GM19238 (cell line): ENCODE measurements at regions not wholly inside any gene's neighbourhood (a gene's known extent, or its start where the extent isn't known, plus 50 kb on each side); places are given as distances from the start of the nearest gene placed in this dataset.

Experiments
- DNase-seq: peaks from one replicate; pipeline ENCODE4 v3.0.0; 2011; ENCODE audit warnings: low spot score; ENCODE audit not compliant: insufficient read length

- DNase-seq: no peak
These were observed 290.5 kb upstream of the DPYD start for GRCh38 chr1:98211271-98211845.

- no peak for DNase-seq
These were observed 289.7 kb upstream of the DPYD start for GRCh38 chr1:98210563-98210962.

- no peak for DNase-seq
These were observed 289.2 kb upstream of the DPYD start for GRCh38 chr1:98210064-98210463.

GRCh38 chr1:98205291-98206017 lies 284.6 kb upstream of the DPYD start:
- DNase-seq: no peak

GRCh38 chr1:98203466-98203865 lies 282.6 kb upstream of the DPYD start:
- no peak for DNase-seq

GRCh38 chr1:98201666-98202081 lies 280.8 kb upstream of the DPYD start:
- no peak for DNase-seq

- no peak for DNase-seq
These were observed 276.5 kb upstream of the DPYD start for GRCh38 chr1:98197356-98197755.

GRCh38 chr1:98196012-98196411 lies 275.2 kb upstream of the DPYD start:
- no peak for DNase-seq

GRCh38 chr1:98188774-98189173 lies 267.9 kb upstream of the DPYD start:
- no peak for DNase-seq

- DNase-seq: no peak
These were observed 264.0 kb upstream of the DPYD start for GRCh38 chr1:98184856-98185255.

GRCh38 chr1:98181036-98181764 lies 260.4 kb upstream of the DPYD start:
- DNase-seq: no peak

- DNase-seq: no peak
These were observed 258.4 kb upstream of the DPYD start for GRCh38 chr1:98179151-98179773.

GRCh38 chr1:98177751-98178150 lies 256.9 kb upstream of the DPYD start:
- no peak for DNase-seq

- DNase-seq: no peak
These were observed 256.1 kb upstream of the DPYD start for GRCh38 chr1:98176936-98177335.

- no peak for DNase-seq
These were observed 255.6 kb upstream of the DPYD start for GRCh38 chr1:98176414-98176813.

GRCh38 chr1:98172578-98172977 lies 251.7 kb upstream of the DPYD start:
- no peak for DNase-seq

GRCh38 chr1:98172022-98172421 lies 251.2 kb upstream of the DPYD start:
- DNase-seq: no peak

GRCh38 chr1:98164509-98164908 lies 243.7 kb upstream of the DPYD start:
- DNase-seq: no peak

- DNase-seq: no peak
These were observed 236.9 kb upstream of the DPYD start for GRCh38 chr1:98157524-98158313.

- DNase-seq: no peak
These were observed 226.4 kb upstream of the DPYD start for GRCh38 chr1:98147280-98147679.

GRCh38 chr1:98145655-98146054 lies 224.8 kb upstream of the DPYD start:
- DNase-seq: no peak
